NCI-H1930 (cell line): ENCODE measurements at regions not wholly inside any gene's neighbourhood (a gene's known extent, or its start where the extent isn't known, plus 50 kb on each side); places are given as distances from the start of the nearest gene placed in this dataset.
"Not testable (repeated sequence)": the region's sequence is repeated elsewhere in the genome, so short reads cannot be mapped to it uniquely, and the experiment has no call there.

Experiments used
- DNase-seq, 2 experiments: peaks; one replicate each; lab custom pipeline; 2025; lab: John Stamatoyannopoulos, UW

DNA sequence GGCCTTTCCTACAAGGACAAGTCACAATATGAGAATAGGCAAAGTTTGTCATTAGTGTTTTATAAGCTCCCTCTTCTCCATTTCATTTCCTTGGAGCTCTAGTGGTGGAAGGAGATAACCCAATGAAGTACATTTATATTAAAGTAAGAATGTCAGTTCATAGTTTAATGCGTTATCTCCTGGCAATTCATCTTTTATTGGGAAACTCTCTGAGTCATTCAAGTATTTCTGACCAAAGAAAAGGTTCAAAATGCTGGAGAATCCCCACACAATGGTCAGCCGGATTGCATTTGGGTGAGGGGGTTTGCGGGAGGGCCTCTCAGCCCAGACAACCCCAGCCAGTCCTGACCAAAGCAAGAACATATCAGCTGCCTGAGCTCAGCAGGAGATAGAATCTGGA, 321.5 kb upstream of the NRP1 start:
- no peak for DNase-seq

DNA sequence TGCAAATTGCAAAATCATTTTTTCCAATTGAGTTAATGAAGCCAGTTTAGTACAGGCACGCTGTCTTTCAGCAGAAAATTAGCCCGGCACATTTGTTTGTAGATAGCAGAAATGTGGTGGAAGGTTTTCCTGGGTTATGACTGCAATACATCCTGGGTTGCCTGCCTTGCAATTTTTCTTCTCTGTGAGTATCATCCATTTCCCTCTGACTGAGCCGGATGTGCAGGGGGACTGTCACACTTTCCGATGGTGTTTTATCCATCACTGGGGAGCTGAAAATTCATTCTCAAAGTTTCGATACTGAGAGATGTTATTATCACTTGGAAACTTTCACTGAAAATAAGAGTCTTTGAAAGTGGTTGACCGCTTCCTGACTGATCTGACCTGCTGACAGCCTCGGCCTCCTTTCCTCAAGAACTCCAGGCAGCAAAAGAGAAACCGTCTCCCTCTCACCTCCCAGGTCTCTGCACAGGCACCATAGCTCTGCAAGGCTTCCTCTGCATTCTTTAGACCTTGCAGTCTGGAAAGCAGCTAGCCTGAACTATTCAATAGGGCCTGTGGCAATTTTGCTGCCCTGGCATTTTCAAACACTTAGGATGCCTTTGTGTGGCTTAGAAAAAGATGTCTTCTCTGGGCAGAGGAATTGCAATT, 320.8 kb upstream of the NRP1 start:
- DNase-seq: no peak

DNA sequence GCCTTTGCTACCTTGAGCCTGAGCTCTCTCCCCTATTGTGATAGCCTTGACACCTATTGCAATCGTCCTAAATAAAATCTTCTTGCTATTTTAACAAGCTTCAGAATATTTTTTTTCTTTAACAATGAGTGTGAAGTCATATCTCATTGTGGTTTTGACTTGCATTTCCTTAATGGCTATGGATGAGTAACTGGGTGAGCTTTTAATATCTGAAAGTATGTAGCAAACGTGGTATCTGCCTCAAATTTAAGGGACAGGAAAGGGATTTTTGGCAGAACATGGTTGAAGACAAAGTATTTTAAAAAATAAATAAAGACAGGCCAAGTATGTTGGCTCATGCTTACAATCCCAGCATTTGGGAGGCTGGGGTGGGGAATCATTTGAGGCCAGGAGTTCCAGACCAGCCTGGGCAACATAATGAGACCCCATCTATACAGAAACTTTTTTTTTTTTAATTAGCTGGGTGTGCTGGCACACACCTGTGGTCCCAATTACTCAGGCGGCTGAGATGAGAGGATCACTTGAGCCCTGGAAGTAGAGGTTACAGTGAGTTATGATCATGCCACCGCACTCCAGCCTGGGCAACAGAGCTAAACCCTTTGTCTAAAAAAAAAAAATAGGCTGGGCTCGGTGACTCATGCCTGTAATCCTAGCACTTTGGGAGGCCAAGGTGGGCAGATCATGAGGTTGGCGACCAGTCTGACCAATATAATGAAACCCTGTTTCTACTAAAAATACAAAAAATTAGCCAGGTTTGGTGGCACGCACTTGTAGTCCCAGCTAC, 319.3 kb upstream of the NRP1 start:
- DNase-seq: no peak

DNA sequence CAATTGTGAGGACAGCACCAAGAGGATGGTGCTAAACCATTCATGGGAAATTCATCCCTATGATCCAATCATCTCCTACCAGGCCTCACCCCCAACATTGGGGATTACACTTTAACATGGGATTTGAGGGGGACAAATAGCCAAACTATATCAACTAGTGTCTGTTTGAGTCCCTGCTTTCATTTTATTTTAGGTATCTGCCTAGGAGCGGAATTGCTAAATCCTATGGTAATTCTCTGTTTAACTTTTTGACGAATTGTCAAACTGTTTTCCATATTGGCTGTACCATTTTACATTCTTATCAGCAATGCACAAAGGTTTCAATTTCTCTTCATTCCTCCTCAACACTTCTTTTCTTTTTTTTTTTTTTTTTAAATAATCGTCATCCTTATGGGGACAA, 318.4 kb upstream of the NRP1 start:
- no peak for DNase-seq

DNA sequence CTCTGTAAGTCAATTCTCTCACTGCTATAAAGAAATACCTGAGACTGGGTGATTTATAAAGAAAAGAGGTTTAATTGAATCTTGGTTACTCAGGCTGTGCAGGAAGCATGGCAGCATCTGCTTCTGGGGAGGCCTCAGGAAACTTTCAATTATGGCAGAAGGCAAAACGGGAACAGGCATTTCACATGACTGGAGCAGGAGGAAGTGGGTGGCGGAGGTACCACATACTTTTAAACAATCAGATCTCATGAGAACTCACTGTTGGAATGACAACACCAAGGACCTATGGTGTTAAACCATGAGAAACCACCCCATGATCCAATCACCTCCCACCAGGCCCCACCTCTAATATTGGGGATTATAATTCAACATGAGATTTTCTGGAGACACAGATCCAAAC, 315.7 kb upstream of the NRP1 start:
- not testable (repeated sequence) for DNase-seq

DNA sequence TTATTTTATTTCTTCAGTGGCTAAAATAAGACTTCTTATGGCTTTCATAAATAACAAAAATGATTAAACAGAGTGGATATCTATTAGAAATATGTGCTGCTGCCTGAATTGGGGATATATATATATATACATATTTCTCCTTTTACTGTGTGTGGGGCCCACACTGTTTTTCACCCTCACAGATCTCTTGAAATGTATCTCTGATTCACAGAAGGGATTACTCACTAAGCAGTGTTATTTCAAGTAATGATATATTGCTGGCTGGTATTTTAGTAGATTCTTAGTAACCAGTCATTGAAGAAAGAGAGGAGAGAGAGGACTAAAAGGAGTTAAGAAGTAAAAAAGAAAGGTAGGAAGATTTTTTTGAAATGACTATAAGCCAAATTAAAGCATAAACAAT, 308.6 kb upstream of the NRP1 start:
- no peak for DNase-seq

DNA sequence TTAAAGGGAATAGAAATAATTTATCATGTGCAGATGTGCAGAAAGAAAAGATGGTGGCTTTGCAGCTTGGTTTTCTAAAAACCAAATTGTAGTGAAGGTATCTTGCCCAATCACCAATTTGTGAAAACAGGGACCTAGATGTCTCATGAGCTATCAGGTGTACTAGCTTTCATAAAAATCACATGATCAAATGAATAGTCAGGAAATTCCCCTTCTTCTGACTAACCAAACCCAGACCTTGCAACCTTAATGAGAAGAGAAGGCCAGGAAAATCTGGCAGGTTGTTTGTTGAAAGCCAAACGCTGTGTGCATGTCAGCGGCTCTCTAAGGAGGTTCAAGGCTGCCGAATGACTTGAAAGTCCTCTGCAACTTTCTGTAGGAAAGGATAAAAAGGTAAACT, 304.4 kb upstream of the NRP1 start:
- no peak for DNase-seq

DNA sequence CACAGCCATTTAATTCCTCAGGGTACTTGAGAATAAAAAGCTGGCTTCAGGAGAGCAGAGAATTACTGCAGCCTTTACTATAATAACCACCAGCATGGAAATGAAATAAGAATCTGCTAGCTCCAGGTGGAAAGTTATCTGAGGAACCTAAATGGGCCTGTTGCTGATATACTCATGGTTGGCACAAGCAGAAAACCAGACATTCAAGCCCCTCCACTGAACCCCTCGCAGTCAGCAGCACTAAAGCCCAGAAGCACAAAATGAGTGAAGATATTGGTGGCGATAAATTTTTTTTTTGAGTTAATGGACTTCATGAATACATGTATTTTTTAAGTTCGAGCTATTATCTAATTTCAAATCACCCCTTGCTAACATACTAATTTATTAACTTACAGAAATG, 303.9 kb upstream of the NRP1 start:
- DNase-seq: no peak

DNA sequence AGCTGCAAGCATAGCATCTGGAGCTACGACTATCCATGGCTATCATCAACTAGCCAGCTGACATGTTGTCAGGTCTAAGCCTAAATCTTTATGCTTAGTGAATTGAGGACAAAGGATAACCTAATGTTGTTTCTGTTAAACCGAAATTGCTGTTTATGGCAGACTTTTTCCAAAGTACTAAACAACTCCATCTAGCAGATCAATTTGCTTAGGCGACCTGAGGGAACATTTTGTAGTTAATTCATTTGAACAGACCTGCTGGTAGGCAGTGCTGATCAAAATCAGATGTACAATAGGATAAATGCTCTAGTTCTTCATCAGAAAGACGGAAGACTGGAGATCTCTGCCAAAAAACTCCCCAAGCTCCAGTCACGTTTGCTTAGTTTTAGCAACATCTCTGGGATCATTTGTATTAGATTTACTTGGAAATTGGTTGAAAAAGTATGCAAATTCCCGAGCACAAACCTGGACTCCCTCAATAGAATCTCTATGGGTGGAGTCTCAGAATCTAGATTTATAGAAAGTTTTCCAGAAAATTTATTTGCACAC, 301.6 kb upstream of the NRP1 start:
- no peak for DNase-seq

DNA sequence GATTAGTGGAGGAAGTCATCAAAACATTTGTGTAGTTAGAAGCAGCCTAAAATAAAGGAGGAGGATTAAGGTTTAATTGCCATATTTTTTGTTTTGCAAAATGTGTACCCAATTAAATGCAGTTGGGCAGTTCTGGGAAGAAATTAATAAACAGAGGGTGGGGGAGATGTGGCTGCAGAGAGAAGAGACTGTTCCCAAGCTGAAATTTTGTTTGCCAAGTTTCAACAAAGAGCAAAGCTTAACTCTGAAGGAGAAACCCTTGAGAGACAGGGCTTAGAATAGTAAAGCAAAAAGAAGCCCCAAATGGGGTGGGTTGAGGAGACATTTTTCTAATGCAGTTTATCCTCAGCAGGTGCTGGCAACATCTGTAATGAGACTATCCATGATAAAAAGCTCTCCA, 298.0 kb upstream of the NRP1 start:
- no peak for DNase-seq

DNA sequence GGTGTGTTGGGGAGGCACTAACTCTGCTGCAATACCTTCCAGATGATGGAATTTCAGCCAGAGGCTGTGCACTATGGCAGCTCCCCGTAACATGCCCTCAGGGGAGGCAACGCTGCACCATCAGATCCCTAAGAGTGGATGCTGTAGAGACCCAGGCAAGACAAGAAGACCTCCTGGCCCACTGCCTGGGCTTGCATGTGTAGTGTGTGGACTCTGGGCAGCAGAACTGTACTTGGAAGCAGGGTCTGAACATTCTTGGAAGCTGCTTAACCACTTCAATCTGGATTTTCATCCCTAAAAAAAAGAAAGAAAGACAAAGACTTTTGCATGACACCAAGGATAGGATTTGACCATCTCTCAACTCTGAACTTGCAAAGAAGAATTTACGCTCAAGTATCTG, 297.5 kb upstream of the NRP1 start:
- no peak for DNase-seq

DNA sequence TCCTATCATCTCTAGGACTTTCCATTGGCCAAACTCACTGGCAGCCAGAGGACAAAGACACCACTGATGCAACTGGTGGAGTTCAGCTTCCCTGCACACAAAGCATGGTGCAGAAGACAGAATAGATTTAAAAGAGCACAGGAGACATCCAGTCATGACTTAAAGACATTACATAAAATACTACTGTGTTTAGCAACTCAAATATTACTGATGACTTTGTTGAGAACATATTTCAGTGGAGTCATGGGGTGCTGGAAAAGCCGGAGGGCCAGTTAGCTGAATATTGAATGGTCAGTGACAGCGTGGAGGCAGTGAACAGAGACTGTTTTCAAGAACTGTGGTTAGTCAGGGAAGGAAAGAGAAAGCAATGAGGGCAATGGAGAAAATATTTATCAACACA, 296.3 kb upstream of the NRP1 start:
- no peak for DNase-seq

DNA sequence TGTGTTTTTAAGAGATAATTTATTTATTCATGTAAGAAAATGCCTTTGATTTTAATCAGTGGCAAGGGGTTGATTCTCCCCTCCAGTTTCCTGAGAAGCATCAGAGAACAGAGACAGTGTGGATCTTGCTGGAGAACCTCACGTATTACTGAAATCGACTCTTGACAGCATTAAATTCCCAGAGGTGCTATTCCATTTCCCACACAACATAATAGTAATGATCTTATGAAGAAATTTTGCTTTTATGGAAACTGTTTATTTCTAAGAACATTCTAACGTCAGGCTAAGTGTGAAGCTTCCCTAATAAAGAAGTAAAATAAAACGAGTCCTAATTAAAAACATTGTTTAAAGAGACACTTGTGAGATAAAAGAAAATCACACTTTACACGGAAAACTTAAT, 293.1 kb upstream of the NRP1 start:
- DNase-seq: no peak

DNA sequence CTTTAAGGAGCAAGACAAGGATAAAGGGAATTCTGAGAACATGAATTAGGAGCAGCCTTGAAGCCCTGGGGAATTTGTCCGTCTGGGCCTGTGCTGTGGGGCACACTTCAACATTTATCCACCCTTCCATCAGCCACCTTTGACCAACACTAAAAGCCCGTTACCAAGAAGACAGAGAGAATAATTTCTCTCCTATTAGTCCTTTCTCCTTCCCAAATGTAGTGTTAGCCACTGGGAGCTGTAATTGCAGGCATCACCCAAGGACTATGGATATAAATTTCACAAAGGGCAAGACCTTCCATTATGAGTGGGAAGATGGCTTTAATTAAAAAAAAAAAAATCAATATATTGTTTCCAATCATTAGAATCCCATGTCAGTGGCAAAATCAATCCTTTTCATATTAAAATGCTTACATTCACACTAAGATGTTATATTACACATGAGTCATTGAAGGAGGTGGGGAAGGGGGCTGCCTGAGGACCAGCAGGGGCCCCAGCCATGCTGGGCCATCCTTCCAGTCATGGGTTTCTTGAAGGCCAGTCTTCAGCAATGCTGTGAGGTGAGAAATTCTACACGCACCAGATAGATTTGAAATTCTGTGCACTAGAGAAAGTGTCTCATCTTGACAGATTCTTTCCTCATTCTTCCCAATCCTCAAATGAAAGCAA, 292.5 kb upstream of the NRP1 start:
- DNase-seq: no peak

DNA sequence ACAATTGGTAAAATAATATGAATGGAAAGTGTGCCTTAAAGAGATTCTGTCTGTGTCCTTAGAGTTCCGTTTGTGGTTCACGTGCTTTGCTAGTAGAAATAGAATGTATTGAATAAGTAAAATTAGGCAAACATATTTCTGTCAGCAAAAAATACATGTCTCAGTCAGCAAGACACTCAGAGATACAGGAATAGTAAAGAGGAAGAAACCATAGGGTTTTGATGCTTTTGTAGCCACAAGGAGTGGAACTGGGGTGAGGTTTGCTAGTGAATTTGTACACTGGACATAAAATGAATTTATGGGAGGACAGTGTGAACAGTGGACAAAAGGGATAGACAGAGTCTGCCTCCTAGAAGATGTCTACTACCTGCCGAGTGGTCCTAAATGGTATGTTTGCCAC, 289.2 kb upstream of the NRP1 start:
- no peak for DNase-seq

DNA sequence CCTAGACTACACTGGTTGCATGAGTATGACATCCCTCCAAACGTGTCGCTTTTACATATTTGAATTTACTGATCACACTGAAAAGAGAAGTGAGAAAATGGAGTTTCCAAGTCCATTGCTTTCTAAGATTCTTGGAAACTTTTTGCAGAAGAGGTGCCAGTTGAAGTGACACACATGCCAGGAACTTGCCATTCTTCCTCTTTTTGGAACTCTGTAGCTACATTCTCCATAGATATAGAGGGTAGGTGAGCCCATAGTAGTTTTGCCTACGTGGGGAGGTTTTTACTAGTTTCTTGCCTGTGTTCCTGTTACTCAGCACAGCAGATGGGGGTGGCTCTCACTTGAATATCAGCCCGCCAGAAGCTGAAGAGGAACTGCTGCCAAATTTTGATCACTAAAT, 286.6 kb upstream of the NRP1 start:
- no peak for DNase-seq

DNA sequence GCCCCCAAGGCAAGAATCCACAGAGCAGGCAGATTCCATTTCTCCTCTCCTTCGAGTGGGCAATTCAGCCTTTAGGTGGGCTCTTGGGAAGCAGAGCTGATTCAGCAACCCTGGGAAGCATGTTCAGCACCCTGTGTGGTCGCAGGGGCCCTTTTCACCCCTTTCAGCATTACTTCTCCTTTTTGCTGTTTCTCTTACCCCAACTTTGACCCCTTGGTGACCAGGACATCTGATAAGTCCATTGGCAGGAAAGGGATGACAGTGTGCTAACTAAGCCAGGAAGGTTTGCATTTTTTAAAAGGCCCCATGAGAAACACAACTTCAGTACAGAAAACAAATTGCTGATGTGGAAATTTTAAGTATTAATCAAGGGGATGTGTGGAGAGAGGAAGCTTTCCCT, 283.7 kb upstream of the NRP1 start:
- no peak for DNase-seq

DNA sequence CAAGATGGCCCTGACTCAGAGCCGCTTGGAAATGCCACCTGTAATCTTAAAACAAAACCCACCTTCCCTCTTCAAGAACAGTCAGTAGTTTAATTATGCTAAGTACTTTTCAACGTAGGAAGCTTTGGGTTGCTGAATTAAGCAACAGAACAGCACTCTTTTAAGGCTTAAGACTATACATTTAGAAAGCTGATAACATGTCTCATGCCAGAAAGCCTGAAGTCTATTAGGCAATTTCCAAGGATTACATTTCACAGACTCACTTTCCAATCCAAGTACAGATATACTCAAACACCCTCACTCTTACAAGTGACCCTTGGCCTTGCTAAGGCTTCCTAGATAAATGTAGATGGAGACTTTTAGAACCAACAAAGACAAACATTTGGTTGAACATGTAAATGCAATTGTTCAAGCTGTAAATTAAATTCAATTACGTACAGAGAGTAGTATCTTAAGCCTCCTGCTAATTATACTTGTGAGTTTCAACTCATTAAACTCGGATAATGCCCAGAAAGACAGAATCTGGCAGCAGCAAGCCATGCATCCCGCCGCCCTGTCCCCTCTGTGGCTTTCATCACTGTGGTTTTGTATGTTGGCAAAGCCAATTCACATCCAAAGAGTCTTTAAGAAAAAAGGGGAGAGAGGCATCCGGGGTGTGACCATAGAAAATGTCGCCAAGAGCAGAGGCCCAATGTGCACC, 283.1 kb upstream of the NRP1 start:
- no peak for DNase-seq

DNA sequence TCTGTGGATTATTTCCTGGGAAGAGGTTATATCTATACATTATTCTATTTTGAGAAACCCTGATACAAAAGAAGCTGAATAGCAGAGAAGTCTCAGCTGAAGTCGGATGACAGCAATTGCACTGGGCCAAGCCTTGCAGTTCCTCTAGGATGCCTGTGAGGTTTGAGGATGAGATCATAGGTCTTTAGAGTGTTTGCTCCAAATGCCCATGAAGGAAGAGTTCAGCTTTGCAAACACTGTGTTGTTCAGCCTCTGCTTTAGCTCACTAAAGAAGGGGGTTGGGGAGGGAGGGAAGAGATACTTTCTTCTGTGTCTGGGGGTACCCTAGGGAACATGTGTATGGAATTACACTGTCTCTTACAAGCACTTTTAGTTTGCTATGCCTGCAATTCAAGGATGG, 282.5 kb upstream of the NRP1 start:
- DNase-seq: no peak

DNA sequence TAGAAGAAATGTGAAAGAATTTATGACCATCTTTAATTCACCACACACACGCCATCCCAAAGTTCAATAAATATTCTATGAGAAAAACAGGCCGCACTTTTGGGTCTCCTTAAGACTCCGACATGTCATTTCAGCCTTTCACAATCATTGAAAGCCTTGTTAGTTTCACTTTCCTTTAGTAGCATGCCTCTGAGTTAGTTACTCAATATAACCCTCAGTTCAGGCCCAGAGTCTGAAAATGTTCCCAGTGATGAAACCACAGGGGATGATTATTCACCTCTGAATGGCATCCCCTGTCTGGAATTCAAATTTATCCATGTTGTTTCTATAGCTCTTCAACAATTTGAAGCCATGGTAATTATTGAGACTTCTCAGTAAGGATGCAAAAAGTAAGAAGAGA, 278.1 kb upstream of the NRP1 start:
- DNase-seq: no peak

DNA sequence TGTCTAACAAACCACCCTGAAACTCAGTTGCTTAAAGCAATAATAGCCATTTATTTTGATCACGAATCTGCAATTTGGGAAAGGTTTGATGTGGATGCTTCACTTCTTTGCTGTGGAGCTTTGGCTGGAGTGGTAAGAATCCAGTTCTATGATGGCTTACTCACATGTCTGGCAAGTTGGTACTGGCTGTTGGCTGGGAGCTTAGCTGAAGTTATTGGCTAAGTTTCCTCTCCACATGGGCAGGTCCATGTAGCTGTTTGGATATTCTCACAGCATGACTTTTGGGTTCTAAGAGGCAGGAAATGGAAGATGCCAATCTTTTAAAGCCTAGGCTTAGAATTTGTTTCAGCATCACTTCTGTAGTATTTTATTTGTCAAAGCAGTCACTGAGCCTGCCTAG, 277.6 kb upstream of the NRP1 start:
- no peak for DNase-seq

DNA sequence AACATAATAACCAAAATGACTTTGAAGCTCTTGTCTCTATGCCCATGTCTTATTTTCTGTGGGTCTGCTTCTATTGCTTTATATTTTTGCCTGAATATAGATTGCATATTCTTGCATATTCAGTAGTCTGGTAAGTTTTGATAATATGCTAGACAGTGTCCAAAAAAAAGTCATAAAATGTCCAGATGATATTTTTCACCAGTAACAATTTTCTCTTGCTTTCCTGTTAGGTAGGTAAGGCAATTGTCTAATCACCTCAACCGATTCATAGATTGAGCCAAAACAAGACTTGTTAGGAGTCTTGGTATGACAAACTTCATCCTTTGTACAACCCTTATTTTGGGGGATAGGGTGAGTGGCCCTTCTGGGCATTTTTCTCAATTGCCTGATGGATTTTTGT, 277.0 kb upstream of the NRP1 start:
- DNase-seq: no peak

DNA sequence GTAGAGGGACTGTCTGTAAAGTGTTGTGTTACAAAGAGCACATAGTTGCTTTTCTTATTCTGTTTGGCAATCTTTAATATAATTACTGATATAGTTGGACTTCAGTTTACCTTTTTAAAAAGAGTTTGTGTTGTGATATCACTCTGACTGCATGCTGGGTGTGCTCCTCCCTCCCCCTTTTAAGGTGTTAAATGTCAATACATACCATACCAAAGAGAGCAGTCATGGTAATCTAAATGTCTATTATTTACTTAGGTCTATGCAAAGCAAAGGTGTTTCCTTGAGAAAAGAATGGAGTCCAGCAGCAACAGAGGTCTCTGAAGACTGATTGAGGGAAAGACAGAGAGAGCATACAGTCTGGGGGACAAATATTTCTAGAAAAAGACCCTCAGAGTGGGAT, 275.1 kb upstream of the NRP1 start:
- DNase-seq: no peak
